Astrocyte of the spinal cord (primary cell): ENCODE measurements at regions not wholly inside any gene's neighbourhood (a gene's known extent, or its start where the extent isn't known, plus 50 kb on each side); places are given as distances from the start of the nearest gene placed in this dataset.

Experiments
- DNase-seq: peaks from one replicate; pipeline ENCODE4 v3.0.0; 2011; ENCODE audit warnings: low read depth, low spot score
- H3K4me3 ChIP-seq: 2 replicates; pipeline ENCODE4 v1.5.1; 2011; ENCODE audit warnings: low read depth, mild to moderate bottlenecking, low read length, moderate library complexity
- CTCF ChIP-seq: IDR thresholded peaks from 2 replicates; pipeline ENCODE4 v1.5.1; 2012; ENCODE audit warnings: low read depth, mild to moderate bottlenecking, low read length, inconsistent platforms
- in situ Hi-C: cut with HindIII; loops from 2 replicates; pipeline ENCODE4 v1.10.0; 2017; ENCODE audit warnings: low sequenced_read_pairs

GRCh38 chr4:148676344-148676743 lies 234.1 kb upstream of the NR3C2 start:
- TF ChIP-seq CTCF, result no peak
- in situ Hi-C loops, result no loop called here
- H3K4me3 ChIP-seq, result no peak overlapping the region
- DNase-seq, result no peak

DNA sequence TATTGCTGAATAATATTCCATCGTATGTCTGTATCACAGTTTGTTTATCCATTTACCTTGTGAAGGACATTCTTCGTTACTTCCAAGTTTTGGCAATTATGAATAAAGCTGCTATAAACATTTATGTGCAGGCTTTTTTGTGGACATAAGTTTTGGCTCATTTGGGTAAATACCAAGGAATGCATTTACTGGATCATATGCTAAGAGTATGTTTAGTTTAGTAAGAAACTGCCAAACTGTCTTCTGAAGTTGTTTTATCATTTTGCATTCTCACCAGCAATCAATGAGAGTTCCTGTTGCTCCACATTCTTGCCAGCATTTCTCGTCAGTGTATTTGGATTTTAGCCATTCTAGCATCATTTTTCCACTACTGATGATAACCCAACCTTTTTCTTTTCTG lies 232.7 kb upstream of the NR3C2 start:
- no peak overlapping the region for H3K4me3 ChIP-seq
- TF ChIP-seq CTCF, result no peak
- in situ Hi-C loops, result no loop called here
- no peak for DNase-seq

DNA sequence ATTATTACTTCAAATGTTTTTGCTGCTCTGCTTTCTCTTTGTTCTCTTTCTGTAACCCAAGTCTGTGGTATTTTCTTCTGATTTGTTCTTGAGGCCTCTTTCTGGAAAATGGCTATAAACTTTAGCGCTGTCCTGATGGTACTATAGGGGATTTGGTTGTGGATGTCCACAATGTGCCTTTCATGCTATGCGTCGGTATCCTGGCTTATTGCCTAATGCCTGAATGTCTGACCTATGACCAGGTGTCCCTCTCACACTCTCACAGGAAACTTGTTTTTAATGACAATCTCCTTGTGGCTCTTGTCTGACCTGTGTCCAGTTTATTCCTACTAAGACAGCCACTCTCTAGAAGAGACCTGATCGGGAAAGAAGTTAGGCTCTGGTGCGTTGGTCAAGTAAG lies 222.4 kb upstream of the NR3C2 start:
- no peak for DNase-seq
- H3K4me3 ChIP-seq, result no peak overlapping the region
- TF ChIP-seq CTCF, result no peak
- in situ Hi-C loops, result no loop called here

GRCh38 chr4:148654131-148654530 lies 211.9 kb upstream of the NR3C2 start:
- no peak overlapping the region for H3K4me3 ChIP-seq
- in situ Hi-C loops, result no loop called here
- DNase-seq, result no peak
- TF ChIP-seq CTCF, result no peak

- DNase-seq, result no peak
- TF ChIP-seq CTCF, result no peak
- no peak overlapping the region for H3K4me3 ChIP-seq
- in situ Hi-C loops, result no loop called here
Observed at GRCh38 chr4:148653681-148654080, 211.5 kb upstream of the NR3C2 start.

- no peak for TF ChIP-seq CTCF
- H3K4me3 ChIP-seq, result no peak overlapping the region
- in situ Hi-C loops, result no loop called here
- no peak for DNase-seq
Observed at GRCh38 chr4:148651991-148652390, 209.8 kb upstream of the NR3C2 start.

GRCh38 chr4:148649652-148650331 lies 207.6 kb upstream of the NR3C2 start:
- DNase-seq, result peak; percentile 2
- H3K4me3 ChIP-seq, result no peak overlapping the region
- TF ChIP-seq CTCF, result no peak
- in situ Hi-C loops, result no loop called here
